Colonic mucosa (tissue), 4 donors: ENCODE measurements at regions not wholly inside any gene's neighbourhood (a gene's known extent, or its start where the extent isn't known, plus 50 kb on each side); places are given as distances from the start of the nearest gene placed in this dataset.
"Not testable (repeated sequence)": the region's sequence is repeated elsewhere in the genome, so short reads cannot be mapped to it uniquely, and the experiment has no call there.

Experiments
- DNase-seq: peaks from one replicate; pipeline ENCODE4 v3.0.0-alpha.2; 2020
- H3K27ac ChIP-seq: fragments of 200-600 bp; one replicate; pipeline ENCODE4 v1.8.0; 2021
- H3K27me3 ChIP-seq: fragments of 200-600 bp; one replicate; pipeline ENCODE4 v1.8.0; 2021
- H3K36me3 ChIP-seq: fragments of 200-600 bp; one replicate; pipeline ENCODE4 v1.8.0; 2021
- H3K4me1 ChIP-seq: fragments of 200-600 bp; one replicate; pipeline ENCODE4 v1.8.0; 2021; ENCODE audit warnings: mild to moderate bottlenecking
- H3K4me3 ChIP-seq: fragments of 200-600 bp; one replicate; pipeline ENCODE4 v1.8.0; 2021
- H3K9ac ChIP-seq, 2 donors: one replicate each; pipeline ENCODE4 v1.7.0; 2013; ENCODE audit warnings: control low read depth in 2 of 2, low read depth in 2 of 2, low read length in 2 of 2
- H3K9me3 ChIP-seq: fragments of 200-600 bp; one replicate; pipeline ENCODE4 v1.8.0; 2021
- intact Hi-C: fragments of 100-400 bp; cut with DNase I; formaldehyde crosslinking; loops from one replicate; pipeline ENCODE4 v1.14.1; 2022
- TF ChIP-seq, protein P1 (sequence below): fragments of 200-600 bp; IDR thresholded peaks from one replicate; pipeline ENCODE4 v1.8.0; 2022; ENCODE audit warnings: antibody characterized with exemption, mild to moderate bottlenecking
- donor health status: healthy.
- donor health status: DM: no; HTN: no; CAD: no.
- donor health status: DM: no; HTN: no; CAD: no.

DNA sequence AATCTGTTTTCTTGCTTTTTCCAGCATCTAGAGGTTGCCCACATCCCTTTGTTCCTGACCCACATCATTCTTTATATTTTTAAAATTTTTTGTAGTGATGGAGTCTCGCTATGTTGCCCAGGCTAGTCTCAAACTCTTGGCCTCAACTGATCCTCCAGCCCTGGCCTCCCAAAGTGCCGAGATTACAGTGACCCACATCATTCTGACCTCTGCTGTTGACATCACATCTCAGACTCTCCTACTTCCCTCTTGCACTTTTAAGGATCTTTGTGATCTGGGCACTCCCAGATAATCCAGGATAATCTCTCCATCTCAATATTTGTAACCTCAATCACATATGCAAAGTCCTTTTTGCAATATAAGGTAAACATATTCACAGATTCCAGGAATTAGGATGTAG is 266.6 kb downstream of the MEX3B start:
- no peaks in the 10 kb centered on the region for H3K36me3 ChIP-seq
- TF ChIP-seq, protein P1, sequence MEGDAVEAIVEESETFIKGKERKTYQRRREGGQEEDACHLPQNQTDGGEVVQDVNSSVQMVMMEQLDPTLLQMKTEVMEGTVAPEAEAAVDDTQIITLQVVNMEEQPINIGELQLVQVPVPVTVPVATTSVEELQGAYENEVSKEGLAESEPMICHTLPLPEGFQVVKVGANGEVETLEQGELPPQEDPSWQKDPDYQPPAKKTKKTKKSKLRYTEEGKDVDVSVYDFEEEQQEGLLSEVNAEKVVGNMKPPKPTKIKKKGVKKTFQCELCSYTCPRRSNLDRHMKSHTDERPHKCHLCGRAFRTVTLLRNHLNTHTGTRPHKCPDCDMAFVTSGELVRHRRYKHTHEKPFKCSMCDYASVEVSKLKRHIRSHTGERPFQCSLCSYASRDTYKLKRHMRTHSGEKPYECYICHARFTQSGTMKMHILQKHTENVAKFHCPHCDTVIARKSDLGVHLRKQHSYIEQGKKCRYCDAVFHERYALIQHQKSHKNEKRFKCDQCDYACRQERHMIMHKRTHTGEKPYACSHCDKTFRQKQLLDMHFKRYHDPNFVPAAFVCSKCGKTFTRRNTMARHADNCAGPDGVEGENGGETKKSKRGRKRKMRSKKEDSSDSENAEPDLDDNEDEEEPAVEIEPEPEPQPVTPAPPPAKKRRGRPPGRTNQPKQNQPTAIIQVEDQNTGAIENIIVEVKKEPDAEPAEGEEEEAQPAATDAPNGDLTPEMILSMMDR: no peak
- no peak overlapping the region for H3K9ac ChIP-seq
- no peaks in the 10 kb centered on the region for H3K27me3 ChIP-seq
- no peaks in the 10 kb centered on the region for H3K4me1 ChIP-seq
- H3K4me3 ChIP-seq: no peak overlapping the region
- no peaks in the 10 kb centered on the region for H3K9me3 ChIP-seq
- no peak overlapping the region for H3K27ac ChIP-seq
- intact Hi-C loops: no loop called here
- no peak for DNase-seq

DNA sequence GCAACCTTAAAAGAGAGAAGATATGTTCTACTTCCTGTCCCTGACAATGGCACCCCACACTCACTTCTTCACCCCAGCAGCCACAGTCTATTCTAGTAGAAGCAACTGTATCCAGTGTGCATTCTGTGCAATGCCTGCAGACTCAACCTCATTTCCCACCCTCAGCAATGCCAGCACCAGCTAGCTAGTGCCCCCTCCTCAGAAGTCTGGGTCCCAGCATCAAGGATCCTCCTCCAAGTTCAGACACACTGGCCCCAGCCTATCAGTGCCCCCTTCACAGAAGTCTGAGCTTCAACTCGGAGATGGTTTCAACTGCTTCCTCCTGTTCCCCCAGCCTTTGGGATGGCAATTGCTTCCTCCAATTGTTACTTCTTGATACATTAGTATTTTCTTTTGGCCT is 268.3 kb downstream of the MEX3B start:
- H3K4me3 ChIP-seq: no peak overlapping the region
- H3K27ac ChIP-seq: no peak overlapping the region
- H3K27me3 ChIP-seq: no peaks in the 10 kb centered on the region
- H3K36me3 ChIP-seq: no peaks in the 10 kb centered on the region
- H3K9ac ChIP-seq: no peak overlapping the region
- TF ChIP-seq, protein P1: no peak
- no peaks in the 10 kb centered on the region for H3K9me3 ChIP-seq
- no peak for DNase-seq
- intact Hi-C loops: no loop called here
- H3K4me1 ChIP-seq: no peaks in the 10 kb centered on the region

DNA sequence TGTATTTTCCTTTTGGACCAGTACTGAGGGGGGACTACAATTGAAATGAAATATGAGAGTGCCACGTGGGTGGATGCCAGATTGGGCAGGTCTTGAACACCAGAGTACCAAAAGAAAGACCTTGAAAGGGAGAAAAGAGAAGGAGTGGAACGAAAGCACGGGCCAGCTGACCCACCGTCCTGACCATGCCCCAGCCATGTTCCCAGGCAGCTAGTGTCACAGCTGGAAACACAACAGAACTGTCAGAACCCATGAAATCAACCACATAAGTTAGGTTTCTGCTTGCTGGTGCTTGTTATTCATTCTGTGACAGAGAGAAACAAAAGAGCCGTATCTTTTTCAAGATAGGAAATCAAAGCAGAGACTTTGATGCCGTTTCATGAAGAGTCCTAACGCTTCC is 268.8 kb downstream of the MEX3B start:
- Histone ChIP-seq H3K36me3 (no peaks in the 10 kb centered on the region), H3K4me3 (no peak overlapping the region), H3K9ac (no peak overlapping the region), H3K9me3 (no peaks in the 10 kb centered on the region), H3K27ac (no peak overlapping the region), H3K27me3 (no peaks in the 10 kb centered on the region), H3K4me1 (no peaks in the 10 kb centered on the region)
- intact Hi-C loops: no loop called here
- no peak for DNase-seq
- TF ChIP-seq, protein P1: no peak

DNA sequence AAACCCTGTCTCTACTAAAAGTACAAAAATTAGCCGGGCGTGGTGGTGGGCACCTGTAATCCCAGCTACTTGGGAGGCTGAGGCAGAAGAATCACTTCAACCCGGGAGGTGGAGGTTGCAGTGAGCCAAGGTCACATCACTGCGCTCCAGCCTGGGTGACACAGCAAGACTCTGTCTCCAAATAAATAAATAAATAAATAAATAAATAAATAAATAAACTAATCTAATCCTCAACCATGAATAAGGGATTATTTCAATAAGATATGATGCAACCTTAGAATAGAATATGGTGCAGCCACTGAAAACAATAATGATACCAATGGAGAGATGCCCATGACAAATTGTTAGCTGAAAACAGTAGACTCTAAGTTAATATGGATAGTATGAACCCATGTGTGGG is 270.0 kb downstream of the MEX3B start:
- DNase-seq, H3K27ac ChIP-seq, H3K27me3 ChIP-seq, H3K36me3 ChIP-seq, H3K4me3 ChIP-seq, H3K4me1 ChIP-seq, H3K9ac ChIP-seq, H3K9me3 ChIP-seq, intact Hi-C loops: not testable (repeated sequence)

DNA sequence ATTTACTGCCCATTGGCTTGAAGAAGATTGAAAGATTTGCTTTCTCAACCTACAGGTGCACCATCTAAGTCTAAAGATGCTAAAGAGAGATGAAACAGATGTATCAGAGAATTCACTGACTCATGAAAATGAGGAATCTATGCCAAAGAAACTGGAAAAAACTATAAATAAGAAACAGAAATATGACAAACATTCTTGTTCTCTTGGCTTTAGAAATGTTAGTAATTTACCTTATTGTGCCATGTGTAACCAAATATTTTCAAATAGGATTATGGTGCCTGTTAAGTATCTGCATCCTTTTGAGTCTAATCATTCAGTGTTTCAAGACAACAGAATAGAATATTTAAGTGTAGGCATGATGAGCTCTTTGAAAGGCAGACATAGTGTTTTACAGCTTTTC is 271.5 kb downstream of the MEX3B start:
- Histone ChIP-seq H3K4me3 (no peak overlapping the region), H3K9me3 (no peaks in the 10 kb centered on the region), H3K36me3 (no peaks in the 10 kb centered on the region), H3K27me3 (no peaks in the 10 kb centered on the region), H3K27ac (no peak overlapping the region), H3K9ac (no peak overlapping the region), H3K4me1 (no peaks in the 10 kb centered on the region)
- TF ChIP-seq, protein P1: no peak
- no peak for DNase-seq
- intact Hi-C loops: no loop called here

DNA sequence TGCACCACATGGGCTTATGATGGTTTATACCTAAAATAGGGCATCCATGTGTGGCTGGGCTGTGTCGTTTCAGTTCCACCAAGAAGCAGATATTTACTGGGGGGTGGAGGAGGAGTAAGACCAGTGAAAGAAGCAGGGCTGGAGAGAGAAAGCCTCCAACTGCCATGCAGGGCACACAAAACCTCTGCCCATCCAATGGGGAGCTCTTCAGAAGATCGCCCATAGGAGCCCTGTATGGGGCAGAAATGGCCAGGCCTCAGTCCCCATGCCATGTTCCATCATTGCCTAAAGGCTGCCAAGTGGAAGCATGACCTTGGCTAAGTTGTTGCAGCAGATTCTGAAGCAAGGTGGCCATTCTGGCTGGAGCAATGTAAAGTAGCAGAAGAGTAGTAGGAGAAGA is 277.0 kb downstream of the MEX3B start:
- Histone ChIP-seq H3K9me3 (no peaks in the 10 kb centered on the region), H3K27me3 (no peaks in the 10 kb centered on the region), H3K27ac (no peak overlapping the region), H3K4me3 (no peak overlapping the region), H3K4me1 (no peaks in the 10 kb centered on the region), H3K9ac (no peak overlapping the region), H3K36me3 (no peaks in the 10 kb centered on the region)
- intact Hi-C loops: no loop called here
- DNase-seq: no peak
- TF ChIP-seq, protein P1: no peak
